Panc1 (cell line): ENCODE measurements at regions not wholly inside any gene's neighbourhood (a gene's known extent, or its start where the extent isn't known, plus 50 kb on each side); places are given as distances from the start of the nearest gene placed in this dataset.

Experiments
- ATAC-seq: fragments of 200-7000 bp; cut with Tn5 transposase; 2 replicates; pipeline ENCODE4 v1.9.1; 2020; ENCODE audit warnings: mild to moderate bottlenecking, moderate library complexity
- BruUV-seq: library from RNA; stranded (reverse); fragments of 400-500 nt; replicated peaks from 2 replicates; lab custom pipeline; 2021; lab: Mats Ljungman, UMichigan
- CTCF ChIA-PET: fragments of 300-600 bp; sonication (Branson Sonifier 250); formaldehyde crosslinking; loops from one replicate; lab custom pipeline; 2022; ENCODE audit warnings: antibody characterized with exemption; lab: Charles Lee
- POLR2A ChIA-PET: fragments of 300-600 bp; sonication (Branson Sonifier 250); formaldehyde crosslinking; loops from one replicate; lab custom pipeline; 2022; ENCODE audit warnings: antibody characterized with exemption; lab: Charles Lee
- DNase-seq: peaks from one replicate; pipeline ENCODE4 v3.0.0-alpha.2; 2010; ENCODE audit warnings: low read depth, low spot score
- H3K27ac ChIP-seq: 2 replicates; pipeline ENCODE4 v1.5.1; 2011; ENCODE audit warnings: mild to moderate bottlenecking, low read length, inconsistent platforms
- H3K27me3 ChIP-seq: fragments of 200-500 bp; sonication (Bioruptor generic); 2 replicates; pipeline ENCODE4 v1.6.0; 2014; ENCODE audit warnings: low read length, inconsistent platforms; ENCODE audit not compliant: control insufficient read depth, insufficient read depth
- H3K36me3 ChIP-seq: fragments of 200-500 bp; sonication (Bioruptor generic); 2 replicates; pipeline ENCODE4 v1.5.1; 2014; ENCODE audit warnings: inconsistent platforms, mild to moderate bottlenecking, low read length, moderate library complexity; ENCODE audit not compliant: control insufficient read depth, insufficient read depth
- H3K4me1 ChIP-seq: 2 replicates; pipeline ENCODE4 v1.5.1; 2011; ENCODE audit warnings: inconsistent platforms, mild to moderate bottlenecking, low read length, moderate library complexity; ENCODE audit not compliant: control insufficient read depth, insufficient read depth
- H3K4me3 ChIP-seq, 2 experiments: 2 replicates each; pipeline ENCODE4 v1.5.1; 2011 to 2012; ENCODE audit warnings: low read depth in 2 of 2, low read length in 2 of 2, mild to moderate bottlenecking in 2 of 2, inconsistent platforms in 1 of 2, moderate library complexity in 1 of 2
- H3K9me3 ChIP-seq: fragments of 200-500 bp; sonication (Bioruptor generic); 2 replicates; pipeline ENCODE4 v1.5.1; 2014; ENCODE audit warnings: low read depth, mild to moderate bottlenecking, inconsistent platforms, low read length, moderate library complexity; ENCODE audit not compliant: control insufficient read depth, insufficient read depth
- POLR2AphosphoS5 ChIP-seq: IDR thresholded peaks from 2 replicates; pipeline ENCODE4 v1.6.1; 2012; ENCODE audit warnings: mild to moderate bottlenecking, low read depth, low read length, moderate library complexity
- REST ChIP-seq, 2 experiments: IDR thresholded peaks; 2 replicates each; pipeline ENCODE4 v1.6.1; 2011 to 2012; ENCODE audit warnings: low read depth in 2 of 2, control low read depth in 1 of 2, low read length in 1 of 2, mild to moderate bottlenecking in 1 of 2, moderate library complexity in 1 of 2; ENCODE audit not compliant: insufficient read depth in 1 of 2
- SIN3A ChIP-seq: IDR thresholded peaks from 2 replicates; pipeline ENCODE4 v1.6.1; 2012; ENCODE audit warnings: low read depth, mild to moderate bottlenecking, low read length, moderate library complexity, borderline replicate concordance; ENCODE audit not compliant: insufficient read depth
- TCF7L2 ChIP-seq: IDR thresholded peaks from 2 replicates; pipeline ENCODE4 v1.6.1; 2011; ENCODE audit warnings: mild to moderate bottlenecking, low read depth, low read length, inconsistent platforms
- in situ Hi-C: cut with HindIII; loops from 2 replicates; pipeline ENCODE4 v1.10.0; 2016; ENCODE audit warnings: low sequenced_read_pairs, low pct_unique_long_range_greater_than_20kb
- intact Hi-C: fragments of 100-400 bp; cut with micrococcal nuclease; formaldehyde crosslinking; loops from one replicate; pipeline ENCODE4 v1.10.0; 2022; ENCODE audit not compliant: unreplicated experiment
- TF ChIP-seq, protein P1 (sequence below): fragments of 450-650 bp; IDR thresholded peaks from 2 replicates; pipeline ENCODE4 v1.5.1; 2017; ENCODE audit warnings: mild to moderate bottlenecking

- CTCF ChIA-PET: no interaction called here
- intact Hi-C loops: no loop called here
- no peaks in the 10 kb centered on the region for H3K4me1 ChIP-seq
- no peaks in the 10 kb centered on the region for H3K36me3 ChIP-seq
- no peaks in the 10 kb centered on the region for H3K27me3 ChIP-seq
- H3K27ac ChIP-seq: no peak overlapping the region
- no TSS peak for BruUV-seq
- ATAC-seq (no peak), DNase-seq (no peak)
- in situ Hi-C loops: no loop called here
- no peak for TF ChIP-seq REST (IDR thresholded peaks at IDR 0.05; ENCODE audit: insufficient read depth in 1 of 2, low read depth in 2 of 2, low read length in 1 of 2)
- TF ChIP-seq, protein P1, sequence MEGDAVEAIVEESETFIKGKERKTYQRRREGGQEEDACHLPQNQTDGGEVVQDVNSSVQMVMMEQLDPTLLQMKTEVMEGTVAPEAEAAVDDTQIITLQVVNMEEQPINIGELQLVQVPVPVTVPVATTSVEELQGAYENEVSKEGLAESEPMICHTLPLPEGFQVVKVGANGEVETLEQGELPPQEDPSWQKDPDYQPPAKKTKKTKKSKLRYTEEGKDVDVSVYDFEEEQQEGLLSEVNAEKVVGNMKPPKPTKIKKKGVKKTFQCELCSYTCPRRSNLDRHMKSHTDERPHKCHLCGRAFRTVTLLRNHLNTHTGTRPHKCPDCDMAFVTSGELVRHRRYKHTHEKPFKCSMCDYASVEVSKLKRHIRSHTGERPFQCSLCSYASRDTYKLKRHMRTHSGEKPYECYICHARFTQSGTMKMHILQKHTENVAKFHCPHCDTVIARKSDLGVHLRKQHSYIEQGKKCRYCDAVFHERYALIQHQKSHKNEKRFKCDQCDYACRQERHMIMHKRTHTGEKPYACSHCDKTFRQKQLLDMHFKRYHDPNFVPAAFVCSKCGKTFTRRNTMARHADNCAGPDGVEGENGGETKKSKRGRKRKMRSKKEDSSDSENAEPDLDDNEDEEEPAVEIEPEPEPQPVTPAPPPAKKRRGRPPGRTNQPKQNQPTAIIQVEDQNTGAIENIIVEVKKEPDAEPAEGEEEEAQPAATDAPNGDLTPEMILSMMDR: no peak
- TF ChIP-seq POLR2AphosphoS5: no peak
- TF ChIP-seq TCF7L2: no peak
- no peak for TF ChIP-seq SIN3A
- 0 out of 2 replicates have a peak, but pooled peaks cover 4% of the 10 kb centered on the region for H3K9me3 ChIP-seq
- POLR2A ChIA-PET: no interaction called here
- H3K4me3 ChIP-seq: no peak overlapping the region
Observed at GRCh38 chr20:57928181-57928967, 218.6 kb upstream of the PMEPA1 start.

DNA sequence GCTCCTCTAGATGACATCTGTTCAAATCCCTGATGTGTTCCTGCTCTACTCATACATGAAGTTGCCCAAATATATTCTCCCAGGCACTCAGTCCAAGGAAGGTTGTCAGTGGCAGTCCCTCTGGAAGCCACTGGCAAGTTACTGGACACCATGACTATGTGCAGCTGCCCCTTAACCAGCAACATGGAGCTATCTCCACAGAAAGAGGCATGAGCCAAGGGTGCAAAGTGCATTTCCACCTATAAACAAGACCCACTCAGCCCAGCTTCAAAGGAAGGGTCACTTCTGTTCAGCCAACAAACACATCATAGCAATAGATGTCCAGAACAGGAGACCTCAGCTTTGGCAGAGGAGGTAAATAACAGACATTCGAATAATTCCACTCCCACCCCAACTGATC lies 217.6 kb upstream of the PMEPA1 start:
- in situ Hi-C loops: no loop called here
- H3K27me3 ChIP-seq: no peaks in the 10 kb centered on the region
- TF ChIP-seq REST (IDR thresholded peaks at IDR 0.05; ENCODE audit: insufficient read depth in 1 of 2, low read depth in 2 of 2, low read length in 1 of 2): no peak
- TF ChIP-seq, protein P1: no peak
- TF ChIP-seq TCF7L2: no peak
- TF ChIP-seq SIN3A: no peak
- TF ChIP-seq POLR2AphosphoS5: no peak
- no peaks in the 10 kb centered on the region for H3K4me1 ChIP-seq
- ATAC-seq (no peak), DNase-seq (no peak)
- ChIA-PET CTCF (no interaction called here), POLR2A (no interaction called here)
- no TSS peak for BruUV-seq
- 0 out of 2 replicates have a peak, but pooled peaks cover 4% of the 10 kb centered on the region for H3K9me3 ChIP-seq
- H3K36me3 ChIP-seq: no peaks in the 10 kb centered on the region
- intact Hi-C loops: no loop called here
- H3K27ac ChIP-seq: no peak overlapping the region
- no peak overlapping the region for H3K4me3 ChIP-seq
